Mesendoderm (in vitro differentiated cells): ENCODE measurements at regions not wholly inside any gene's neighbourhood (a gene's known extent, or its start where the extent isn't known, plus 50 kb on each side); places are given as distances from the start of the nearest gene placed in this dataset.

Source experiments
- DNase-seq: peaks from one replicate; pipeline ENCODE4 v3.0.0; 2013
- H2AK5ac ChIP-seq: 2 replicates; pipeline ENCODE4 v1.6.1; 2013; ENCODE audit warnings: low read length, inconsistent platforms
- H2BK120ac ChIP-seq: 2 replicates; pipeline ENCODE4 v1.6.1; 2013; ENCODE audit warnings: low read depth, mild to moderate bottlenecking, low read length, moderate library complexity, mixed read lengths
- H2BK15ac ChIP-seq: replicated peaks from 2 replicates; pipeline ENCODE4 v1.6.1; 2013; ENCODE audit warnings: low read depth, mild to moderate bottlenecking, moderate library complexity
- H2BK5ac ChIP-seq: 2 replicates; pipeline ENCODE4 v1.6.1; 2013; ENCODE audit warnings: low read length, inconsistent platforms
- H3K18ac ChIP-seq: 2 replicates; pipeline ENCODE4 v1.6.1; 2013; ENCODE audit warnings: mild to moderate bottlenecking, low read length, mixed read lengths
- H3K23ac ChIP-seq: one replicate; pipeline ENCODE4 v1.6.1; 2013; ENCODE audit warnings: low read length
- H3K27ac ChIP-seq: 2 replicates; pipeline ENCODE4 v1.5.1; 2013; ENCODE audit warnings: low read depth, mild to moderate bottlenecking, inconsistent platforms, low read length, moderate library complexity
- H3K27me3 ChIP-seq: 2 replicates; pipeline ENCODE4 v1.6.1; 2013; ENCODE audit warnings: low read length, control low read depth, mild to moderate bottlenecking, inconsistent platforms; ENCODE audit not compliant: insufficient read depth, poor library complexity
- H3K36me3 ChIP-seq: 2 replicates; pipeline ENCODE4 v1.6.1; 2013; ENCODE audit warnings: low read length, inconsistent platforms; ENCODE audit not compliant: control insufficient read depth, insufficient read depth
- H3K4ac ChIP-seq: one replicate; pipeline ENCODE4 v1.6.1; 2013; ENCODE audit warnings: low read depth, mild to moderate bottlenecking, low read length, moderate library complexity
- H3K4me1 ChIP-seq: 2 replicates; pipeline ENCODE4 v1.6.1; 2013; ENCODE audit warnings: low read depth, low read length, inconsistent platforms; ENCODE audit not compliant: control insufficient read depth
- H3K4me2 ChIP-seq: 2 replicates; pipeline ENCODE4 v1.6.1; 2013; ENCODE audit warnings: low read length
- H3K4me3 ChIP-seq: 2 replicates; pipeline ENCODE4 v1.5.1; 2013; ENCODE audit warnings: mild to moderate bottlenecking, low read length
- H3K56ac ChIP-seq: one replicate; pipeline ENCODE4 v1.6.1; 2013; ENCODE audit warnings: low read length
- H3K79me1 ChIP-seq: 2 replicates; pipeline ENCODE4 v1.6.1; 2013; ENCODE audit warnings: low read length, inconsistent platforms
- H3K79me2 ChIP-seq: 2 replicates; pipeline ENCODE4 v1.6.1; 2013; ENCODE audit warnings: mild to moderate bottlenecking, low read length; ENCODE audit not compliant: control insufficient read depth, insufficient read depth
- H3K9ac ChIP-seq: 2 replicates; pipeline ENCODE4 v1.6.1; 2013; ENCODE audit warnings: low read length, inconsistent platforms
- H4K5ac ChIP-seq: one replicate; pipeline ENCODE4 v1.6.1; 2013; ENCODE audit warnings: low read length
- H4K8ac ChIP-seq: one replicate; pipeline ENCODE4 v1.6.1; 2013; ENCODE audit warnings: low read depth, mild to moderate bottlenecking, control low read depth, low read length, moderate library complexity
- WGBS: extraction: QIAGEN DNeasy Blood & Tissue Kit; methylation state at CpG from one replicate; pipeline ENCODE4 v1.1.7; 2013; ENCODE audit warnings: low lambda C conversion rate, missing lambda C conversion rate; ENCODE audit not compliant: insufficient coverage; ENCODE audit errors: extremely low coverage; 5-methylcytosine and 5-hydroxymethylcytosine counted together

- Histone ChIP-seq H3K18ac (no peak overlapping the region), H3K27ac (no peak overlapping the region), H3K9ac (no peak overlapping the region), H3K4me3 (no peak overlapping the region), H2BK5ac (no peak overlapping the region), H3K4me2 (no peak overlapping the region), H4K8ac (no peak overlapping the region), H2BK15ac (no peak overlapping the region), H4K5ac (no peak overlapping the region), H3K23ac (no peak overlapping the region), H3K79me2 (no peaks in the 10 kb centered on the region), H2BK120ac (no peak overlapping the region), H3K79me1 (no peaks in the 10 kb centered on the region), H3K36me3 (no peaks in the 10 kb centered on the region), H3K56ac (no peak overlapping the region), H3K4me1 (no peaks in the 10 kb centered on the region), H3K27me3 (no peaks in the 10 kb centered on the region), H2AK5ac (no peak overlapping the region), H3K4ac (no peak overlapping the region)
- DNase-seq: no peak
- no CpG with 5 or more reads among the region's 2 CpGs for WGBS
Observed at GRCh38 chrX:95585321-95585720, 1099.3 kb upstream of the DIAPH2 start.

- Histone ChIP-seq H4K5ac (no peak overlapping the region), H2BK15ac (no peak overlapping the region), H3K79me1 (no peaks in the 10 kb centered on the region), H3K56ac (no peak overlapping the region), H3K18ac (no peak overlapping the region), H2BK5ac (no peak overlapping the region), H3K27ac (no peak overlapping the region), H3K4ac (no peak overlapping the region), H3K23ac (no peak overlapping the region), H2BK120ac (no peak overlapping the region), H3K4me3 (no peak overlapping the region), H4K8ac (no peak overlapping the region), H3K9ac (no peak overlapping the region), H2AK5ac (no peak overlapping the region), H3K36me3 (no peaks in the 10 kb centered on the region), H3K4me1 (no peaks in the 10 kb centered on the region), H3K79me2 (no peaks in the 10 kb centered on the region), H3K27me3 (no peaks in the 10 kb centered on the region), H3K4me2 (no peak overlapping the region)
- no peak for DNase-seq
- no CpG with 5 or more reads among the region's 2 CpGs for WGBS
Observed at GRCh38 chrX:95612350-95612749, 1072.3 kb upstream of the DIAPH2 start.

GRCh38 chrX:95622200-95622599, 1062.4 kb upstream of the DIAPH2 start:
- Histone ChIP-seq H3K27me3 (no peaks in the 10 kb centered on the region), H3K23ac (no peak overlapping the region), H2BK5ac (no peak overlapping the region), H3K79me2 (no peaks in the 10 kb centered on the region), H3K4me1 (no peaks in the 10 kb centered on the region), H3K56ac (no peak overlapping the region), H3K9ac (no peak overlapping the region), H4K5ac (no peak overlapping the region), H3K18ac (no peak overlapping the region), H3K4me3 (no peak overlapping the region), H2BK120ac (no peak overlapping the region), H3K27ac (no peak overlapping the region), H3K79me1 (no peaks in the 10 kb centered on the region), H4K8ac (no peak overlapping the region), H3K36me3 (no peaks in the 10 kb centered on the region), H3K4me2 (no peak overlapping the region), H2AK5ac (no peak overlapping the region), H2BK15ac (no peak overlapping the region), H3K4ac (no peak overlapping the region)
- DNase-seq: no peak
- WGBS: no CpG with 5 or more reads among the region's 5 CpGs

GRCh38 chrX:95626748-95627147, 1057.9 kb upstream of the DIAPH2 start:
- DNase-seq: no peak
- no peak overlapping the region for H3K4me2 ChIP-seq
- H3K9ac ChIP-seq: no peak overlapping the region
- H3K27me3 ChIP-seq: no peaks in the 10 kb centered on the region
- no peak overlapping the region for H3K4me3 ChIP-seq
- no peak overlapping the region for H3K56ac ChIP-seq
- H3K36me3 ChIP-seq: no peaks in the 10 kb centered on the region
- H3K23ac ChIP-seq: no peak overlapping the region
- H2BK15ac ChIP-seq: no peak overlapping the region
- H3K27ac ChIP-seq: no peak overlapping the region
- no peaks in the 10 kb centered on the region for H3K79me1 ChIP-seq
- H2BK120ac ChIP-seq: no peak overlapping the region
- no peak overlapping the region for H2AK5ac ChIP-seq
- no peak overlapping the region for H4K8ac ChIP-seq
- no peaks in the 10 kb centered on the region for H3K79me2 ChIP-seq
- no CpG with 5 or more reads among the region's 1 CpG for WGBS
- H3K18ac ChIP-seq: no peak overlapping the region
- H3K4ac ChIP-seq: no peak overlapping the region
- no peak overlapping the region for H2BK5ac ChIP-seq
- no peak overlapping the region for H4K5ac ChIP-seq
- no peaks in the 10 kb centered on the region for H3K4me1 ChIP-seq

GRCh38 chrX:95628796-95629195, 1055.8 kb upstream of the DIAPH2 start:
- no peaks in the 10 kb centered on the region for H3K27me3 ChIP-seq
- no peaks in the 10 kb centered on the region for H3K79me1 ChIP-seq
- H3K4ac ChIP-seq: no peak overlapping the region
- no peak overlapping the region for H3K9ac ChIP-seq
- no peak overlapping the region for H3K27ac ChIP-seq
- no peaks in the 10 kb centered on the region for H3K4me1 ChIP-seq
- H4K8ac ChIP-seq: no peak overlapping the region
- H3K4me3 ChIP-seq: no peak overlapping the region
- H3K18ac ChIP-seq: no peak overlapping the region
- no peak overlapping the region for H3K56ac ChIP-seq
- H3K79me2 ChIP-seq: no peaks in the 10 kb centered on the region
- no peak overlapping the region for H2BK15ac ChIP-seq
- H3K36me3 ChIP-seq: no peaks in the 10 kb centered on the region
- no peak overlapping the region for H2BK5ac ChIP-seq
- H2BK120ac ChIP-seq: no peak overlapping the region
- H3K23ac ChIP-seq: no peak overlapping the region
- H2AK5ac ChIP-seq: no peak overlapping the region
- no peak for DNase-seq
- no peak overlapping the region for H4K5ac ChIP-seq
- no CpG with 5 or more reads among the region's 1 CpG for WGBS
- no peak overlapping the region for H3K4me2 ChIP-seq

GRCh38 chrX:95629737-95630136, 1054.9 kb upstream of the DIAPH2 start:
- Histone ChIP-seq H3K23ac (no peak overlapping the region), H3K18ac (no peak overlapping the region), H2BK120ac (no peak overlapping the region), H2AK5ac (no peak overlapping the region), H3K36me3 (no peaks in the 10 kb centered on the region), H2BK15ac (no peak overlapping the region), H3K79me2 (no peaks in the 10 kb centered on the region), H3K27me3 (no peaks in the 10 kb centered on the region), H3K56ac (no peak overlapping the region), H2BK5ac (no peak overlapping the region), H4K5ac (no peak overlapping the region), H3K4me2 (no peak overlapping the region), H3K27ac (no peak overlapping the region), H3K4me3 (no peak overlapping the region), H3K4ac (no peak overlapping the region), H3K79me1 (no peaks in the 10 kb centered on the region), H3K9ac (no peak overlapping the region), H4K8ac (no peak overlapping the region), H3K4me1 (no peaks in the 10 kb centered on the region)
- WGBS: no CpG with 5 or more reads among the region's 2 CpGs
- peak; percentile 22 for DNase-seq
